Ascending aorta (tissue), 2 donors: ENCODE measurements at regions not wholly inside any gene's neighbourhood (a gene's known extent, or its start where the extent isn't known, plus 50 kb on each side); places are given as distances from the start of the nearest gene placed in this dataset.

Experiments
- DNase-seq, 2 donors: peaks; one replicate each; pipeline ENCODE4 v3.0.0-alpha.2; 2019; ENCODE audit warnings: low spot score in 2 of 2
- H3K27ac ChIP-seq, 2 donors: fragments of 200-600 bp; sonication (generic); one replicate each; pipeline ENCODE4 v1.5.1; 2016 to 2017; ENCODE audit warnings: mild to moderate bottlenecking in 1 of 2
- H3K27me3 ChIP-seq: fragments of 200-600 bp; sonication (generic); one replicate; pipeline ENCODE4 v1.5.1; 2017
- H3K36me3 ChIP-seq, 2 donors: fragments of 200-600 bp; sonication (generic); one replicate each; pipeline ENCODE4 v1.5.1; 2016
- H3K4me1 ChIP-seq, 2 donors: fragments of 200-600 bp; sonication (generic); one replicate each; pipeline ENCODE4 v1.5.1; 2016 to 2017; ENCODE audit warnings: mild to moderate bottlenecking in 1 of 2
- H3K4me3 ChIP-seq, 2 donors: fragments of 200-600 bp; sonication (generic); one replicate each; pipeline ENCODE4 v1.5.1; 2016 to 2017; ENCODE audit warnings: mild to moderate bottlenecking in 1 of 2
- H3K9me3 ChIP-seq, 2 donors: fragments of 200-600 bp; sonication (generic); one replicate each; pipeline ENCODE4 v1.5.1; 2016
- CTCF ChIP-seq, 3 experiments: fragments of 200-600 bp in 2 of 3; fragments of 450-650 bp in 1 of 3; sonication (generic) in 2 of 3; IDR thresholded peaks; one replicate each; pipeline ENCODE4 v1.5.1; 2016 to 2019; ENCODE audit warnings: antibody characterized with exemption in 3 of 3, mild to moderate bottlenecking in 1 of 3, moderate library complexity in 1 of 3
- intact Hi-C: fragments of 100-400 bp; cut with DNase I; formaldehyde crosslinking; loops from one replicate; pipeline ENCODE4 v1.15.1; 2023

- no peak for DNase-seq
- no peak overlapping the region for H3K27ac ChIP-seq
- H3K9me3 ChIP-seq: no peaks in the 10 kb centered on the region
- no peaks in the 10 kb centered on the region for H3K27me3 ChIP-seq
- no peaks in the 10 kb centered on the region for H3K4me1 ChIP-seq
- intact Hi-C loops: no loop called here
- TF ChIP-seq CTCF (IDR thresholded peaks at IDR 0.05): no peak
- no peak overlapping the region for H3K4me3 ChIP-seq
- no peaks in the 10 kb centered on the region for H3K36me3 ChIP-seq
Measured at GRCh38 chr16:65895486-65895885, 471.0 kb upstream of the CDH5 start.

- Histone ChIP-seq H3K36me3 (no peaks in the 10 kb centered on the region), H3K27me3 (no peaks in the 10 kb centered on the region), H3K4me1 (no peaks in the 10 kb centered on the region), H3K4me3 (no peak overlapping the region), H3K27ac (no peak overlapping the region), H3K9me3 (no peaks in the 10 kb centered on the region)
- intact Hi-C loops: no loop called here
- no peak for TF ChIP-seq CTCF (IDR thresholded peaks at IDR 0.05)
- DNase-seq: no peak
Measured at GRCh38 chr16:65890203-65890602, 476.3 kb upstream of the CDH5 start.

- intact Hi-C loops: no loop called here
- no peak for DNase-seq
- no peak for TF ChIP-seq CTCF (IDR thresholded peaks at IDR 0.05)
Measured at GRCh38 chr16:65889533-65889966, 476.9 kb upstream of the CDH5 start.

GRCh38 chr16:65888201-65888600 lies 478.3 kb upstream of the CDH5 start:
- no peaks in the 10 kb centered on the region for H3K27me3 ChIP-seq
- no peak for DNase-seq
- TF ChIP-seq CTCF (IDR thresholded peaks at IDR 0.05): no peak
- H3K4me1 ChIP-seq: no peaks in the 10 kb centered on the region
- no peak overlapping the region for H3K27ac ChIP-seq
- intact Hi-C loops: no loop called here
- H3K36me3 ChIP-seq: no peaks in the 10 kb centered on the region
- no peaks in the 10 kb centered on the region for H3K9me3 ChIP-seq
- no peak overlapping the region for H3K4me3 ChIP-seq

More at GRCh38 chr16:65889533-65889966, 476.9 kb upstream of the CDH5 start:
- Histone ChIP-seq H3K27me3 (no peaks in the 10 kb centered on the region), H3K27ac (no peak overlapping the region), H3K36me3 (no peaks in the 10 kb centered on the region), H3K9me3 (no peaks in the 10 kb centered on the region), H3K4me3 (no peak overlapping the region), H3K4me1 (no peaks in the 10 kb centered on the region)

- no peak for TF ChIP-seq CTCF (IDR thresholded peaks at IDR 0.05)
- H3K9me3 ChIP-seq: no peaks in the 10 kb centered on the region
- no peak overlapping the region for H3K4me3 ChIP-seq
- H3K36me3 ChIP-seq: no peaks in the 10 kb centered on the region
- intact Hi-C loops: no loop called here
- H3K4me1 ChIP-seq: no peaks in the 10 kb centered on the region
- no peak overlapping the region for H3K27ac ChIP-seq
- no peak for DNase-seq
- H3K27me3 ChIP-seq: no peaks in the 10 kb centered on the region
Measured at GRCh38 chr16:65884018-65884417, 482.5 kb upstream of the CDH5 start.

- intact Hi-C loops: no loop called here
- H3K4me1 ChIP-seq: no peaks in the 10 kb centered on the region
- H3K27ac ChIP-seq: no peak overlapping the region
- no peak for TF ChIP-seq CTCF (IDR thresholded peaks at IDR 0.05)
- H3K36me3 ChIP-seq: no peaks in the 10 kb centered on the region
- H3K4me3 ChIP-seq: no peak overlapping the region
- no peak for DNase-seq
- H3K27me3 ChIP-seq: no peaks in the 10 kb centered on the region
- no peaks in the 10 kb centered on the region for H3K9me3 ChIP-seq
Measured at GRCh38 chr16:65878347-65878746, 488.1 kb upstream of the CDH5 start.
